OCI-LY1 (cell line): ENCODE measurements at regions not wholly inside any gene's neighbourhood (a gene's known extent, or its start where the extent isn't known, plus 50 kb on each side); places are given as distances from the start of the nearest gene placed in this dataset.

ENCODE experiments used
- H2AFZ ChIP-seq: fragments of 200-600 bp; sonication (generic), shearing (Covaris generic); 2 replicates; pipeline ENCODE4 v1.6.0; 2014; ENCODE audit warnings: antibody characterized with exemption, mild to moderate bottlenecking, low read length
- H3F3A ChIP-seq: fragments of 200-600 bp; sonication (generic), shearing (Covaris generic); 2 replicates; pipeline ENCODE4 v1.6.0; 2014; ENCODE audit warnings: mild to moderate bottlenecking, antibody characterized with exemption, low read length, moderate library complexity; ENCODE audit not compliant: insufficient read depth
- H3K27ac ChIP-seq: fragments of 200-600 bp; sonication (generic); 2 replicates; pipeline ENCODE4 v1.5.1; 2014; ENCODE audit warnings: low read length, mixed run types, mild to moderate bottlenecking, low read depth; ENCODE audit not compliant: poor library complexity, severe bottlenecking
- H3K27me3 ChIP-seq: fragments of 200-600 bp; sonication (generic); 2 replicates; pipeline ENCODE4 v1.6.0; 2014; ENCODE audit warnings: antibody characterized with exemption, mild to moderate bottlenecking, low read length, moderate library complexity; ENCODE audit not compliant: insufficient read depth
- H3K36me3 ChIP-seq: fragments of 200-600 bp; sonication (generic); 2 replicates; pipeline ENCODE4 v1.6.1; 2014; ENCODE audit warnings: mild to moderate bottlenecking, antibody characterized with exemption, low read length, moderate library complexity, mixed read lengths; ENCODE audit not compliant: insufficient read depth
- H3K4me1 ChIP-seq: fragments of 200-600 bp; sonication (generic); 2 replicates; pipeline ENCODE4 v1.5.1; 2014; ENCODE audit warnings: mild to moderate bottlenecking, low read length, moderate library complexity; ENCODE audit not compliant: insufficient read depth, severe bottlenecking
- H3K4me2 ChIP-seq: fragments of 200-600 bp; sonication (generic), shearing (Covaris generic); 2 replicates; pipeline ENCODE4 v1.6.1; 2014; ENCODE audit warnings: low read length
- H3K4me3 ChIP-seq: fragments of 200-600 bp; sonication (generic); 2 replicates; pipeline ENCODE4 v1.5.1; 2014; ENCODE audit warnings: low read length, low read depth, mild to moderate bottlenecking, mixed read lengths; ENCODE audit not compliant: poor library complexity, severe bottlenecking
- H3K79me2 ChIP-seq: fragments of 200-600 bp; shearing (Covaris generic); 2 replicates; pipeline ENCODE4 v1.6.1; 2016; ENCODE audit warnings: mixed run types, low read length, mixed read lengths; ENCODE audit not compliant: insufficient read depth
- H3K9ac ChIP-seq: fragments of 200-600 bp; sonication (generic), shearing (Covaris generic); 2 replicates; pipeline ENCODE4 v1.6.1; 2014; ENCODE audit warnings: mild to moderate bottlenecking, low read length, mixed read lengths
- H3K9me2 ChIP-seq: fragments of 200-600 bp; sonication (generic), shearing (Covaris generic); 2 replicates; pipeline ENCODE4 v1.6.1; 2014; ENCODE audit warnings: low read depth, mild to moderate bottlenecking, low read length, mixed read lengths
- H3K9me3 ChIP-seq: fragments of 200-600 bp; shearing (Covaris generic); 2 replicates; pipeline ENCODE4 v1.6.1; 2014; ENCODE audit warnings: low read length, mixed read lengths
- H4K20me1 ChIP-seq: fragments of 200-600 bp; sonication (generic), shearing (Covaris generic); 2 replicates; pipeline ENCODE4 v1.6.0; 2016; ENCODE audit warnings: mild to moderate bottlenecking, low read length; ENCODE audit not compliant: insufficient read depth
- CTCF ChIP-seq: fragments of 200-600 bp; sonication (generic), shearing (Covaris generic); IDR thresholded peaks from 2 replicates; pipeline ENCODE4 v1.5.1; 2017; ENCODE audit warnings: mild to moderate bottlenecking, antibody characterized with exemption, low read length, moderate library complexity, mixed read lengths
- EZH2 ChIP-seq: fragments of 200-600 bp; sonication (generic), shearing (Covaris generic); IDR thresholded peaks from 2 replicates; pipeline ENCODE4 v1.8.0; 2017; ENCODE audit warnings: borderline replicate concordance, mixed run types, mild to moderate bottlenecking, antibody characterized with exemption, low read length, moderate library complexity, mixed read lengths

GRCh38 chr10:131788386-131788785 lies 112.4 kb upstream of the PPP2R2D start:
- no peaks in the 10 kb centered on the region for H3F3A ChIP-seq
- no peak overlapping the region for H3K4me3 ChIP-seq
- no peak overlapping the region for H3K4me2 ChIP-seq
- H3K4me1 ChIP-seq: no peaks in the 10 kb centered on the region
- no peaks in the 10 kb centered on the region for H3K79me2 ChIP-seq
- no peaks in the 10 kb centered on the region; the same call in 1 of the 2 replicates for H3K36me3 ChIP-seq
- no peaks in the 10 kb centered on the region for H3K9me2 ChIP-seq
- no peaks in the 10 kb centered on the region for H4K20me1 ChIP-seq
- peaks cover 6% of the 10 kb centered on the region; the same call in 1 of the 2 replicates for H3K27me3 ChIP-seq
- no peaks in the 10 kb centered on the region for H3K9me3 ChIP-seq
- no peak for TF ChIP-seq EZH2
- TF ChIP-seq CTCF: no peak
- no peak overlapping the region for H3K9ac ChIP-seq
- H3K27ac ChIP-seq: no peak overlapping the region
- no peak overlapping the region for H2AFZ ChIP-seq

- H3K79me2 ChIP-seq: no peaks in the 10 kb centered on the region
Observed at GRCh38 chr10:131789516-131789915, 111.3 kb upstream of the PPP2R2D start.

GRCh38 chr10:131790021-131790420 lies 110.8 kb upstream of the PPP2R2D start:
- Histone ChIP-seq H3K9me2 (no peaks in the 10 kb centered on the region), H3K4me1 (no peaks in the 10 kb centered on the region), H3F3A (no peaks in the 10 kb centered on the region), H4K20me1 (no peaks in the 10 kb centered on the region), H3K4me2 (no peak overlapping the region), H3K27me3 (peaks cover 6% of the 10 kb centered on the region; the same call in 1 of the 2 replicates), H3K79me2 (no peaks in the 10 kb centered on the region), H3K27ac (no peak overlapping the region), H3K9ac (no peak overlapping the region), H3K4me3 (no peak overlapping the region), H3K36me3 (no peaks in the 10 kb centered on the region; the same call in 1 of the 2 replicates), H2AFZ (no peak overlapping the region), H3K9me3 (no peaks in the 10 kb centered on the region)
- TF ChIP-seq EZH2 (no peak), CTCF (no peak)

More at GRCh38 chr10:131789516-131789915, 111.3 kb upstream of the PPP2R2D start:
- no peak overlapping the region for H3K4me2 ChIP-seq
- peaks cover 6% of the 10 kb centered on the region; the same call in 1 of the 2 replicates for H3K27me3 ChIP-seq
- H4K20me1 ChIP-seq: no peaks in the 10 kb centered on the region
- H3K27ac ChIP-seq: no peak overlapping the region
- H2AFZ ChIP-seq: no peak overlapping the region
- no peaks in the 10 kb centered on the region for H3F3A ChIP-seq
- H3K9me3 ChIP-seq: no peaks in the 10 kb centered on the region
- H3K4me3 ChIP-seq: no peak overlapping the region
- H3K9me2 ChIP-seq: no peaks in the 10 kb centered on the region
- H3K36me3 ChIP-seq: no peaks in the 10 kb centered on the region; the same call in 1 of the 2 replicates
- H3K4me1 ChIP-seq: no peaks in the 10 kb centered on the region
- no peak for TF ChIP-seq CTCF
- H3K9ac ChIP-seq: no peak overlapping the region
